ENCODE measurements at regions not wholly inside any gene's neighbourhood (a gene's known extent, or its start where the extent isn't known, plus 50 kb on each side); places are given as distances from the start of the nearest gene placed in this dataset.

GRCh38 chr6:147704691-147705090, 196.2 kb downstream of the SAMD5 start:
- TF ChIP-seq SUZ12 (IDR thresholded peaks at IDR 0.05; ENCODE audit: extremely low read depth, insufficient read depth, insufficient read length) (no peak), ZNF274 (IDR thresholded peaks at IDR 0.05; ENCODE audit: low read depth, low read length) (no peak), YY1 (IDR thresholded peaks at IDR 0.05; ENCODE audit: insufficient read depth, insufficient read length) (no peak)

Measured in NT2/D1 (cell line).